T47D (cell line): ENCODE measurements at regions not wholly inside any gene's neighbourhood (a gene's known extent, or its start where the extent isn't known, plus 50 kb on each side); places are given as distances from the start of the nearest gene placed in this dataset.

Experiments used
- DNase-seq, 2 experiments: peaks; one replicate each; pipeline versions ENCODE4 v3.0.0 to v3.0.0-alpha.2; 2011 to 2012; ENCODE audit warnings: low read depth in 1 of 2, low spot score in 1 of 2
- JUND ChIP-seq: IDR thresholded peaks from 2 replicates; pipeline ENCODE4 v1.6.1; 2012; ENCODE audit warnings: low read depth
- in situ Hi-C: cut with HindIII; loops from 2 replicates; pipeline ENCODE4 v1.10.0; 2016; ENCODE audit warnings: low sequenced_read_pairs, low pct_unique_long_range_greater_than_20kb

DNA sequence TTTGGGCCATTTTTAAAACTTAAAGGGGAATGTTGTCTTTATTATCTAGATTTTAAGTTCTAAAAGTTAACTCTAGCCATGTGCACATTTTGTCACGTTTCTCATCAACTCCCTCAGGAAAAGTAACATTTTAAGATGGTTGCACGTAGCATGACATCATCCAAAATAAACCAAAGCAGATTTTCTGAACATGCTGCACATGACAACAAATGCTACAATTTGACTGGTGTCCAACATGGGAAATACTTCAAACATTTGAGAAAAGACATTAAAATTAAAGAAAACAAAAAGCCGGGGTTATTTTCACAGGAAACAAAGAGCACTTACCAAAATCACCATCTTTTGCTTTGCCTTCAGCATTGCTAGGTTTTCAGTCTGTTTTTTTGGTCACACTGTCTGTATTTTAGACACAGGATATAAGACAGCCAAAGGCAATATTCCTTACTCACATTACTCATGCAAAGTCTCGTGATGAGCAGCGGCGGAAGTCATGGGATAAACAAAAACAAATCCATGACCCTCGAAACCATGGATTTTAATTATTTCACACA lies 51.3 kb upstream of the RND3 start:
- DNase-seq, result no peak
- no peak for TF ChIP-seq JUND
- in situ Hi-C loops, result no loop called here
